ENCODE measurements at regions not wholly inside any gene's neighbourhood (a gene's known extent, or its start where the extent isn't known, plus 50 kb on each side); places are given as distances from the start of the nearest gene placed in this dataset.

GRCh38 chr16:85177448-85177846 is 65.2 kb upstream of the CIBAR2 start:
- Histone ChIP-seq H3K27ac (no peak overlapping the region), H3K9ac (ENCODE audit: insufficient read length) (no peak overlapping the region), H3K36me3 (ENCODE audit: insufficient read depth, low read length) (no peaks in the 10 kb centered on the region; the same call in 1 of the 2 replicates), H3K9me3 (ENCODE audit: low read depth, low read length) (no peaks in the 10 kb centered on the region), H3K4me3 (no peak overlapping the region)
- TF ChIP-seq POLR2AphosphoS5 (IDR thresholded peaks at IDR 0.05; ENCODE audit: borderline replicate concordance, low read depth, low read length) (no peak), FOXP2 (optimal IDR thresholded peaks at IDR 0.05; ENCODE audit: control extremely low read depth, extremely low read length, insufficient read depth) (no peak), EZH2 (IDR thresholded peaks at IDR 0.05) (no peak)
- no peak for DNase-seq (ENCODE audit: low read depth, low spot score)

GRCh38 chr16:85178006-85178591 is 65.8 kb upstream of the CIBAR2 start:
- H3K9me3 ChIP-seq (ENCODE audit: low read depth, low read length): no peaks in the 10 kb centered on the region
- no peak for TF ChIP-seq POLR2AphosphoS5 (IDR thresholded peaks at IDR 0.05; ENCODE audit: borderline replicate concordance, low read depth, low read length)
- TF ChIP-seq EZH2 (IDR thresholded peaks at IDR 0.05): no peak
- TF ChIP-seq FOXP2 (optimal IDR thresholded peaks at IDR 0.05; ENCODE audit: control extremely low read depth, extremely low read length, insufficient read depth): no peak
- H3K9ac ChIP-seq (ENCODE audit: insufficient read length): no peak overlapping the region
- peaks cover under 1% of the 10 kb centered on the region; the same call in 1 of the 2 replicates for H3K36me3 ChIP-seq (ENCODE audit: insufficient read depth, low read length)
- no peak overlapping the region for H3K4me3 ChIP-seq
- DNase-seq (ENCODE audit: low read depth, low spot score): no peak
- no peak overlapping the region for H3K27ac ChIP-seq

DNA sequence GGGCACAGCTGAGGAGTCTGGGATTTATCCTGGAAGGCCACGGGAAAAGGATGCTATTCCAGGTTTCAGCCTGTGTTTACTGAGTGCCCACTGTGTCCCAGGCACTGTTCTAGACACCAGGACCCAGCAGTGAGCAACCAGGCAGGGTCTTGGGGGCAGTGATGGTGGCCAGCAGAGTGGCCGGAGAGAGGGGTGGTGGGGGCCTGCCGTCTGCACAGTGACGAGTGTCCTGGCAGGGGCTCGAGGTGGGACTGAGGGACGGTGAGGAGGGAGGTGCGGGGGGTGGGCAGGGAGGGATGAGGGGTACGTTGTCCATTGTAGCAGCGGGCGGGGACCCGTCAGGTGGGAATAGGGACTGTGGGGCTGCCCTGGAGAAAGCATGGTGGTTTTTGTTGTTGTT is 66.3 kb upstream of the CIBAR2 start:
- Histone ChIP-seq H3K27ac (no peak overlapping the region), H3K36me3 (ENCODE audit: insufficient read depth, low read length) (peaks cover 5% of the 10 kb centered on the region; the same call in 1 of the 2 replicates), H3K9ac (ENCODE audit: insufficient read length) (no peak overlapping the region), H3K4me3 (no peak overlapping the region), H3K9me3 (ENCODE audit: low read depth, low read length) (no peaks in the 10 kb centered on the region)
- no peak for DNase-seq (ENCODE audit: low read depth, low spot score)
- TF ChIP-seq EZH2 (IDR thresholded peaks at IDR 0.05) (no peak), POLR2AphosphoS5 (IDR thresholded peaks at IDR 0.05; ENCODE audit: borderline replicate concordance, low read depth, low read length) (no peak), FOXP2 (optimal IDR thresholded peaks at IDR 0.05; ENCODE audit: control extremely low read depth, extremely low read length, insufficient read depth) (no peak)

GRCh38 chr16:85179344-85180046 is 67.2 kb upstream of the CIBAR2 start:
- Histone ChIP-seq H3K9me3 (ENCODE audit: low read depth, low read length) (no peaks in the 10 kb centered on the region), H3K36me3 (ENCODE audit: insufficient read depth, low read length) (peaks cover 14% of the 10 kb centered on the region; the same call in 1 of the 2 replicates), H3K9ac (ENCODE audit: insufficient read length) (no peak overlapping the region), H3K27ac (no peak overlapping the region), H3K4me3 (no peak overlapping the region)
- DNase-seq (ENCODE audit: low read depth, low spot score): no peak
- TF ChIP-seq EZH2 (IDR thresholded peaks at IDR 0.05): no peak
- no peak for TF ChIP-seq POLR2AphosphoS5 (IDR thresholded peaks at IDR 0.05; ENCODE audit: borderline replicate concordance, low read depth, low read length)
- TF ChIP-seq FOXP2 (optimal IDR thresholded peaks at IDR 0.05; ENCODE audit: control extremely low read depth, extremely low read length, insufficient read depth): no peak

GRCh38 chr16:85180047-85180826 is 68.0 kb upstream of the CIBAR2 start:
- H3K4me3 ChIP-seq: no peak overlapping the region
- no peak overlapping the region for H3K27ac ChIP-seq
- H3K9me3 ChIP-seq (ENCODE audit: low read depth, low read length): no peaks in the 10 kb centered on the region
- no peak for TF ChIP-seq POLR2AphosphoS5 (IDR thresholded peaks at IDR 0.05; ENCODE audit: borderline replicate concordance, low read depth, low read length)
- no peak for TF ChIP-seq FOXP2 (optimal IDR thresholded peaks at IDR 0.05; ENCODE audit: control extremely low read depth, extremely low read length, insufficient read depth)
- no peak for TF ChIP-seq EZH2 (IDR thresholded peaks at IDR 0.05)
- H3K36me3 ChIP-seq (ENCODE audit: insufficient read depth, low read length): peaks cover 21% of the 10 kb centered on the region; the same call in 1 of the 2 replicates
- DNase-seq (ENCODE audit: low read depth, low spot score): no peak
- H3K9ac ChIP-seq (ENCODE audit: insufficient read length): no peak overlapping the region

DNA sequence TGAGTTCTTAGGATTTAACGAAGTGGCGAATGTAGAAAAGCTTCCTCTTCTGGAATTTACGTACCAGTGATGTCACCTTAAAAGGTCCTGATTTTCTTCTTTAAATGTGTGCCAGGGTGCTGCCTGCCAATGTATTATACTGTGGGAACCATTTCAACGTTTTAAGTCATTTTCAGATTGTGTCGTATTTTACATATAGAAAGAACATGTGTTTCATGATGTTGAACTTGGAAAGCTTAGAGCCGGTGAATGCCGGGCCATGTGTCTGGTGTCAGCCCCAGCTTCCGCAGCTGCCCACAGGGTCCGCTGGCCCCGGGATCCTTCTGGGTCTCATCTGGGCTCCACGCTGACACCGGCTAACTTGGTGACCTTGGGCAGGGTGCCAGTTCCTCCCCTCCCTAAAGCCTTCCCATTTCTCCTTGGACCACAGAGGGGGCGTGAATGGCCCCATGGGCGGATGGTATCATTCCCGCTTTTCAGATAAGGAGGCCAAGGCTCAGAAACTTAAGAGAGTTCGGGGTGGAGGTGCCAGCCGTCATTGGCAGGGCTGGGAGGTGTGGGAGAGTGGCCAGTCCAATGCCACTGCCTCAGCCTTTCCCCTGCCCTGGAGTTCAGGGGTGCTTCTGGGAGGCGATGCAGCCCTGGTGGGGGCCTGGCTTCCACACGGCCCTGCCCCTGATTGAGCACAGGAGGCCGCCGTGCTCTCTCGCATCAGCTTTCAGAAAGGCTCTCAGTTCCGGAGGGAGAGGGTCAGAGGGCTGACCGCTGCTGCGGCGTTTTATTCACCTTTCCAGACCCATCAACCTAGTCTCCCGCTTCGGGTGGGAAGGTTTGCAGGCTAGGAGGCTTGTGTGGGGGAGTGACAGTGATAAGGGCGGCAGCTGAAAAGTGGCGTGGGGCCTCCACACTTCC is 68.8 kb upstream of the CIBAR2 start:
- no peak overlapping the region for H3K27ac ChIP-seq
- no peak overlapping the region for H3K4me3 ChIP-seq
- H3K9ac ChIP-seq (ENCODE audit: insufficient read length): no peak overlapping the region
- no peaks in the 10 kb centered on the region for H3K9me3 ChIP-seq (ENCODE audit: low read depth, low read length)
- peaks cover 25% of the 10 kb centered on the region; the same call in 1 of the 2 replicates for H3K36me3 ChIP-seq (ENCODE audit: insufficient read depth, low read length)
- TF ChIP-seq POLR2AphosphoS5 (IDR thresholded peaks at IDR 0.05; ENCODE audit: borderline replicate concordance, low read depth, low read length) (no peak), FOXP2 (optimal IDR thresholded peaks at IDR 0.05; ENCODE audit: control extremely low read depth, extremely low read length, insufficient read depth) (no peak), EZH2 (IDR thresholded peaks at IDR 0.05) (no peak)
- no peak for DNase-seq (ENCODE audit: low read depth, low spot score)

- no peak overlapping the region for H3K9ac ChIP-seq (ENCODE audit: insufficient read length)
- no peak overlapping the region for H3K27ac ChIP-seq
- H3K9me3 ChIP-seq (ENCODE audit: low read depth, low read length): no peaks in the 10 kb centered on the region
- DNase-seq (ENCODE audit: low read depth, low spot score): no peak
- H3K36me3 ChIP-seq (ENCODE audit: insufficient read depth, low read length): peaks cover 25% of the 10 kb centered on the region; the same call in 1 of the 2 replicates
- H3K4me3 ChIP-seq: no peak overlapping the region
- TF ChIP-seq EZH2 (IDR thresholded peaks at IDR 0.05) (no peak), FOXP2 (optimal IDR thresholded peaks at IDR 0.05; ENCODE audit: control extremely low read depth, extremely low read length, insufficient read depth) (no peak), POLR2AphosphoS5 (IDR thresholded peaks at IDR 0.05; ENCODE audit: borderline replicate concordance, low read depth, low read length) (no peak)
Measured at GRCh38 chr16:85181739-85182129, 69.5 kb upstream of the CIBAR2 start.
